GM18517 (cell line): ENCODE measurements at regions not wholly inside any gene's neighbourhood (a gene's known extent, or its start where the extent isn't known, plus 50 kb on each side); places are given as distances from the start of the nearest gene placed in this dataset.

Experiments used
- ATAC-seq: cut with Tn5 transposase; IDR thresholded peaks from one replicate; pipeline ENCODE4 v1.9.1; 2021; ENCODE audit warnings: mild to moderate bottlenecking, moderate library complexity; ENCODE audit not compliant: unreplicated experiment

DNA sequence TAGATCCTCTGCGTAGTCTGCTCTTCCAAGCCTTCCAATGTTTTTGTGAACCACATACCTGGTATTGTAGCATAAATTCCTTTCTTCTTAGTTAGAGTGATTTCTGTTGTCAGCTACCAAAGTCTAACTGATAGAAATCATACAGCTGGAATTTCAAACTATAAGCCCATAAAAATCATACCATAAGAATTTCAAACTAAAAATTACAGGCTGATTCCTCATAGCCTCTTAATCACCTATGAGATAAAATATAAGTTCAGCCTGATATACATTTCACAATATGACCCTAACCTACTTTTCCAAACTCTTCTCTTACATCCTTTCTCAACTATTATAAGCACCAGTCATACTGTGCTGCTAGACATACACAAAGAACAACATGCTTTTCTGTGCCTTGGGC, 64.8 kb downstream of the PTHLH start:
- ATAC-seq = no peak

GRCh38 chr12:27906658-27907473, 65.7 kb downstream of the PTHLH start:
- ATAC-seq = no peak

GRCh38 chr12:27906127-27906500, 66.4 kb downstream of the PTHLH start:
- ATAC-seq = no peak

- ATAC-seq = no peak
These were observed 67.0 kb downstream of the PTHLH start for GRCh38 chr12:27905285-27906126.

- ATAC-seq = no peak
These were observed 69.9 kb downstream of the PTHLH start for GRCh38 chr12:27902651-27903050.

DNA sequence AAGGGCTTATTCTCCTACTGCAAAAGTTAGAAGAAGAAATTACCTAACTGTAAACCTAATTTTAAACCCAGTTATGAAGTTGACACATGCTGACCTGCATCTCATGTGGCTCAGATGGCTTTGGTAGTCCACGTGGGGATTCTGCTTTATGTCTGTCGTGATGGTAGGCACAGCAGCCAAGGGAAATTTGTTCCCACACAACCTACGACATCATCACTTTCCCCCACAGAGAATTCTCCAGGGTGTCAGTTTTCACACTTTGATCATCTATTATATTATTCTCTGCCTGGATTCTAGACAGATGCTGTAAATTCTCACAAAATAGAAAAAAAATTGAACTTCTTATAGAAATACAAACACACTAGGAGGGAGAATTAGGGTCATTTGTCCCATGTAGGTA, 70.6 kb downstream of the PTHLH start:
- ATAC-seq = no peak

GRCh38 chr12:27900920-27901879, 71.3 kb downstream of the PTHLH start:
- peak; percentile 58 for ATAC-seq

DNA sequence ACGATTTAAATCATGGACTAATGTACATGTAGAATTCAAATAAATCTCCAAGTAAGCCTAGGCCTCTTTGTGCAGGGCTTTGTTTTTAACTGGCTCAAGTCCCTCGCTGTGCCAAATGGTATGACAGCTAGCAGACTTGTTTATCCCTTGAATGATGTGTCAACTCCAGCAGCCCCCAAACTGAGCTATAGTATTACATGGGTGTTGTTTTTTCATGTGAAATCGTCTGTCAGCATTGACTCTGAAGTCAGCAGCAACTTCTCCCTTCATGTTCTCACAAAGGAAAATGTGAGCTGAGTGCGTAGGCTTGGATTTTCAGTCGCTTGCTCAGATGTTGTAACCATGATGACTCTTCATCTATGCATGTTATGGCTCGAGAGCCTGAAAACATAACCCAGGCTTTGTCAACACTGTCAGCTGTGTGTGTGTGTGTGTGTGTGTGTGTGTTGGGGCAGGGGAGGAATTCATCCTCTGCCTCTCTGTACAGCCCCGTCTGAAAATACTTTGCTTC, 73.3 kb downstream of the PTHLH start:
- no peak for ATAC-seq

GRCh38 chr12:27898022-27898421, 74.5 kb downstream of the PTHLH start:
- ATAC-seq = no peak

DNA sequence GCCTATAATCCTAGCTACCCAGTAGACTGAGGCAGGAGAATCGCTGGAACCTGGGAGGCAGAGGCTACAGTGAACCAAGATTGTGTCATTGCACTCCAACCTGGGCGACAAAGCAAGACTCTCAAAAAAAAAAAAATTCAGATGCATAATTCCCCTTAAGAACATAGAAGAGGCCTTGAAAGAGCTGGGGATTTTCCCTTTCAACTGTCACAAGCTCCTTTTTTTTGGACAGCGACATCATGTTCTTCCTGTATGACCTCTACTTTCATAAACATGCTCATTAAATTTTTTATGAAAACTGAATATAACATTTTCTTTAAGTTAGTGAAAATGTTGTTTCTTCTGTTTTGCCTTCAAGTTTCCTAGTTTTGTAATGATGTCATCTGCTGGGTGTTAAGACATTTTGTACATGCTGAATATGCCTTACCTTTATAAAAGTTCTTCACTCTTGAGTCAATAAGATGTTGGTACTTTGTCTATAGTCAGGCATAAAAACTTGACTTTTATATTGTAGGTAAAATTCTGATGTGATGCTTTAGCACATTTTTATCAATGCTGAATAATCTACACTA, 76.0 kb downstream of the PTHLH start:
- no peak for ATAC-seq

- no peak for ATAC-seq
These were observed 78.2 kb downstream of the PTHLH start for GRCh38 chr12:27894309-27894708.

- ATAC-seq = no peak
These were observed 92.8 kb downstream of the PTHLH start for GRCh38 chr12:27879708-27880107.

- no peak for ATAC-seq
These were observed 95.6 kb upstream of the MANSC4 start for GRCh38 chr12:27875677-27876076.

DNA sequence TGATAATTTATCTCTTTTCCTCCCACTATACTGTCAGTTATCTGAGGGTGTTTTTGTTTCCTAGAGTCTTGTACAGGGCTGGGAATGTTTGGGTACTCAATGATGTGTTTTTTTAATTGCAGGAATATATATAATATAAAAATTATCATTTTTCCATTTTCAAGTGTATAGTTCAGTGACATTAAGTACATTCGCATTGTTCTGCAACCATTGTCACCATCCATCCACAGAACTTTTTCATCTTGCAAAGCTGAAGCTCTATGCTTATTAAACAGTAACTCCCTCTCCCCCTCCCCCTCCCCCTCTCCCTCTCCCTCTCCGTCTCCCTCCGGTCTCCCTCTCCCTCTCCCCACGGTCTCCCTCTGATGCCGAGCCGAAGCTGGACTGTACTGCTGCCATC, 93.0 kb upstream of the MANSC4 start:
- no peak for ATAC-seq

- ATAC-seq = no peak
These were observed 91.9 kb upstream of the MANSC4 start for GRCh38 chr12:27871946-27872345.

GRCh38 chr12:27870939-27871338, 90.9 kb upstream of the MANSC4 start:
- ATAC-seq = no peak

- ATAC-seq = no peak
These were observed 89.5 kb upstream of the MANSC4 start for GRCh38 chr12:27869567-27869966.

DNA sequence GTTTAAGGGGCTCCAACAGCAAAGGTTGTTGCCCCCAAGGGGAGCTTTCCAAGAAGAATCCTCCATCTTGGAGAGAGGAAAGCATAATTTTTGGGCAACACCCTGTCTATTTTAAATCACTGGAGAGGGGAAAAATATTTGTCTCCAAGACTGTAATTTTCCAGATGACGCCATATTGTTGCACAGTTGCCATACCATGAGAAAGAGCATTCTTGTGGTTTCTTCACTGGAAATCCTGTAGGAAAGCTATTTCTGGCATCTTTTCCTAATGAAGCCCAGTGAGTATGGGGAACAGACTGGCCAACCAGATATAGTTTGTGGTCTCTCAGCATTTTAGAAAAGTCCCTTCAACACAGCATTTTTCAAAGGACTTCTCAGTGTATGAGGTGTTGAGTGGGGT, 88.1 kb upstream of the MANSC4 start:
- no peak for ATAC-seq

DNA sequence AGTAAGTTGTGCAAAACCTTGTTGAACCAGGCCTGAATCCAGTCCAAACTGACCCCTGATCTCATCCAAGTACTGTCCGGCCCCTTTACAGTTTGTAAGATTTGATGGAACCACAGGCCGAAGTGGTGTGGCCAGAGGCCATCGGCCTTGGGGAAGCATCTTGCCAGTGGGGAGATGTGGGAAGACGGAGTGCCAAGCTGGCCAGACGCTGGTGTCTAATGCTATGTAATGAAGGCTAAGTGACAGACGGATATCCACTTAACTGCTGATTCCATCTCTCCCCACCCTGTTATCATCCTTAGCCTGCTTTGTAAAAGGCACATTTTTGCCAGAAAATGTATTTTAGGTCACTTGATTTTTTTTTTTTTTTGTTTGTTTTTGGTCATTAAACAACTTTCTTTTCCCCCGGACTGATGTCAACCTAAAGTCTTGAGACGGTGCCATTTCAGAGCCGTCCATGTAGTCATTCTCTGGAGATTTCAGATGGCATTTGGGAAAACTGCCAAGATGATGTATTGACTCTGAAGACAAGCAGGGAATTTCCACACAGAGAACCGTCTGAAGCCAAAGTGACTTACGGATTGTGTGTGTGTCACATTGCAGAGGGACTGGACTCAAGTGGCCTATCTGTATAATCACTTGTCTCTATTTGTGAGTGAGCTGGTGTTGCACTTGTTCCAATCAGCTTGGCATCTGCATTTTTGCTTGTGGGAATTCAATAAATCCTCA, 86.5 kb upstream of the MANSC4 start:
- ATAC-seq = no peak

DNA sequence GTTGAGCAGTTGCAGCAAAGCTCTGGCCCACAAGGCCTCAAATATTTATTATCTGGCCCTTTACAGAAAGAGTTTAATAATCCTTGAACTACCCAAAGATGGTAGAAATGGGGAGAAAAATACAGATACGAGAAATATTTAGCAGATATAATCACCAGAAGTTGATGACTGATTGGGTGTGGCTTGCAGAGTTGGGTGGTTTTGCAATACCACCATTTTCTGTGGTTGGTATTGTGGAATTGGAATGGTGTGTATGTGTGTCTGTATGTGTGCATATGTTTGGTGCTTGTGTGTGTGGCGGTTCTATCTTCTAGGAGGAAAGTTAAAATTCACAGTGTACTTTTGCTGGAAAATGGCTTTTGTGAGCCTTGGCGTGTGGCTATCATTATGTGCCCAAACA, 85.4 kb upstream of the MANSC4 start:
- ATAC-seq = no peak
